H9 (cell line): ENCODE measurements at regions not wholly inside any gene's neighbourhood (a gene's known extent, or its start where the extent isn't known, plus 50 kb on each side); places are given as distances from the start of the nearest gene placed in this dataset.
A peak's percentile ranks its signal among the peaks of the same experiment; 100 is the strongest.

ENCODE experiments used
- DNase-seq: peaks from one replicate; pipeline ENCODE4 v3.0.0-alpha.2; 2017
- H2AFZ ChIP-seq: one replicate; pipeline ENCODE4 v1.6.1; 2013; ENCODE audit warnings: mild to moderate bottlenecking, low read length, control low read depth, moderate library complexity
- H2AK5ac ChIP-seq: 2 replicates; pipeline ENCODE4 v1.6.1; 2013; ENCODE audit warnings: low read length, control low read depth, mixed read lengths; ENCODE audit not compliant: insufficient read length
- H2BK120ac ChIP-seq: one replicate; pipeline ENCODE4 v1.6.1; 2013; ENCODE audit warnings: low read depth, mild to moderate bottlenecking, low read length, control low read depth, inconsistent platforms; ENCODE audit not compliant: poor library complexity, severe bottlenecking
- H2BK12ac ChIP-seq: 2 replicates; pipeline ENCODE4 v1.6.1; 2013; ENCODE audit warnings: low read length, control low read depth, mixed read lengths, low read depth; ENCODE audit not compliant: insufficient read length
- H2BK15ac ChIP-seq: 2 replicates; pipeline ENCODE4 v1.6.1; 2013; ENCODE audit warnings: low read depth, low read length, control low read depth
- H2BK20ac ChIP-seq: one replicate; pipeline ENCODE4 v1.6.1; 2013; ENCODE audit warnings: low read depth, mild to moderate bottlenecking, low read length, control low read depth, inconsistent platforms; ENCODE audit not compliant: poor library complexity, severe bottlenecking
- H2BK5ac ChIP-seq: 2 replicates; pipeline ENCODE4 v1.6.1; 2013; ENCODE audit warnings: low read length, control low read depth, mixed read lengths; ENCODE audit not compliant: insufficient read length
- H3K14ac ChIP-seq: 2 replicates; pipeline ENCODE4 v1.6.1; 2013; ENCODE audit warnings: low read length, control low read depth; ENCODE audit not compliant: insufficient read depth
- H3K18ac ChIP-seq: 2 replicates; pipeline ENCODE4 v1.6.1; 2013; ENCODE audit warnings: low read depth, mild to moderate bottlenecking, mixed read lengths, low read length, control low read depth; ENCODE audit not compliant: insufficient read length
- H3K23ac ChIP-seq: 2 replicates; pipeline ENCODE4 v1.6.1; 2013; ENCODE audit warnings: low read length, control low read depth, mixed read lengths, low read depth; ENCODE audit not compliant: insufficient read length
- H3K23me2 ChIP-seq: 2 replicates; pipeline ENCODE4 v1.6.1; 2013; ENCODE audit warnings: low read depth, mild to moderate bottlenecking, mixed read lengths, low read length, control low read depth; ENCODE audit not compliant: insufficient read length, poor library complexity, severe bottlenecking
- H3K27ac ChIP-seq: 2 replicates; pipeline ENCODE4 v1.5.1; 2013; ENCODE audit warnings: low read length, control low read depth, mixed read lengths, low read depth; ENCODE audit not compliant: insufficient read length
- H3K27me3 ChIP-seq: 2 replicates; pipeline ENCODE4 v1.6.1; 2013; ENCODE audit warnings: low read length, control low read depth, inconsistent platforms; ENCODE audit not compliant: insufficient read depth
- H3K4ac ChIP-seq: 2 replicates; pipeline ENCODE4 v1.6.1; 2013; ENCODE audit warnings: low read depth, mild to moderate bottlenecking, control low read depth, inconsistent platforms, low read length, moderate library complexity
- H3K4me1 ChIP-seq: 2 replicates; pipeline ENCODE4 v1.6.1; 2013; ENCODE audit warnings: low read length, control low read depth, inconsistent platforms; ENCODE audit not compliant: insufficient read depth
- H3K4me2 ChIP-seq: 2 replicates; pipeline ENCODE4 v1.6.1; 2013; ENCODE audit warnings: low read length, control low read depth, mixed read lengths; ENCODE audit not compliant: insufficient read length, insufficient read depth
- H3K56ac ChIP-seq: 2 replicates; pipeline ENCODE4 v1.6.1; 2013; ENCODE audit warnings: low read depth, mild to moderate bottlenecking, mixed read lengths, low read length, control low read depth; ENCODE audit not compliant: insufficient read length
- H3K79me1 ChIP-seq: 2 replicates; pipeline ENCODE4 v1.6.1; 2013; ENCODE audit warnings: low read depth, mild to moderate bottlenecking, moderate library complexity, low read length, control low read depth, inconsistent platforms; ENCODE audit not compliant: insufficient read depth, poor library complexity, severe bottlenecking
- H3K79me2 ChIP-seq: 2 replicates; pipeline ENCODE4 v1.6.1; 2013; ENCODE audit warnings: low read length, control low read depth, inconsistent platforms; ENCODE audit not compliant: insufficient read depth
- H3K9ac ChIP-seq: 2 replicates; pipeline ENCODE4 v1.6.1; 2013; ENCODE audit warnings: low read length, control low read depth, mixed read lengths; ENCODE audit not compliant: insufficient read length; ENCODE audit errors: extremely low read depth
- H3K9me3 ChIP-seq: one replicate; pipeline ENCODE4 v1.6.1; 2013; ENCODE audit warnings: low read depth, low read length, inconsistent platforms; ENCODE audit not compliant: control insufficient read depth
- H3T11ph ChIP-seq: one replicate; pipeline ENCODE4 v1.6.1; 2013; ENCODE audit warnings: mild to moderate bottlenecking, low read length, control low read depth, inconsistent platforms
- H4K20me1 ChIP-seq: one replicate; pipeline ENCODE4 v1.6.1; 2013; ENCODE audit not compliant: control insufficient read depth, insufficient read length, insufficient read depth
- H4K5ac ChIP-seq: 2 replicates; pipeline ENCODE4 v1.6.1; 2013; ENCODE audit warnings: low read depth, mild to moderate bottlenecking, mixed read lengths, low read length, control low read depth; ENCODE audit not compliant: insufficient read length
- H4K8ac ChIP-seq: replicated peaks from 2 replicates; pipeline ENCODE4 v1.6.1; 2013; ENCODE audit warnings: low read length, control low read depth, mixed read lengths, low read depth; ENCODE audit not compliant: insufficient read length
- H4K91ac ChIP-seq: 2 replicates; pipeline ENCODE4 v1.6.1; 2013; ENCODE audit warnings: low read depth, mild to moderate bottlenecking, moderate library complexity, mixed read lengths, low read length, control low read depth; ENCODE audit not compliant: insufficient read length
- H3K27ac Mint-ChIP-seq, 3 experiments: 2 replicates in 2 of 3; 3 replicates in 1 of 3; pipeline ENCODE4 v1.8.0; 2020 to 2021; ENCODE audit warnings: mixed read lengths in 3 of 3, mild to moderate bottlenecking in 1 of 3, moderate library complexity in 1 of 3
- H3K27me3 Mint-ChIP-seq: 2 replicates; pipeline ENCODE4 v1.8.0; 2021; ENCODE audit warnings: low read depth, mild to moderate bottlenecking, moderate library complexity, mixed read lengths
- H3K36me3 Mint-ChIP-seq, 3 experiments: 2 replicates in 2 of 3; 3 replicates in 1 of 3; pipeline ENCODE4 v1.8.0; 2020 to 2021; ENCODE audit warnings: low read depth in 3 of 3, mixed read lengths in 3 of 3; ENCODE audit not compliant: insufficient read depth in 1 of 3
- H3K4me1 Mint-ChIP-seq, 2 experiments: 2 replicates each; pipeline ENCODE4 v1.8.0; 2020; ENCODE audit warnings: mixed read lengths in 2 of 2
- H3K4me3 Mint-ChIP-seq, 2 experiments: 2 replicates in 1 of 2; 3 replicates in 1 of 2; pipeline ENCODE4 v1.8.0; 2020 to 2021; ENCODE audit warnings: mild to moderate bottlenecking in 2 of 2, mixed read lengths in 2 of 2, moderate library complexity in 1 of 2
- H3K9me3 Mint-ChIP-seq, 2 experiments: 2 replicates in 1 of 2; 3 replicates in 1 of 2; pipeline ENCODE4 v1.8.0; 2020; ENCODE audit warnings: mild to moderate bottlenecking in 2 of 2, mixed read lengths in 2 of 2, moderate library complexity in 1 of 2
- WGBS: extraction: QIAGEN DNeasy Blood & Tissue Kit; methylation state at CpG from one replicate; pipeline ENCODE4 v1.1.7; 2013; ENCODE audit warnings: missing lambda C conversion rate, low lambda C conversion rate, mixed read lengths; ENCODE audit not compliant: insufficient read length; ENCODE audit errors: extremely low coverage; 5-methylcytosine and 5-hydroxymethylcytosine counted together
- TF ChIP-seq, protein P1 (sequence below): fragments of 200-600 bp; sonication (generic); conservative IDR thresholded peaks from 3 replicates; pipeline ENCODE4 v1.8.0; 2021; ENCODE audit warnings: antibody characterized with exemption, mild to moderate bottlenecking

DNA sequence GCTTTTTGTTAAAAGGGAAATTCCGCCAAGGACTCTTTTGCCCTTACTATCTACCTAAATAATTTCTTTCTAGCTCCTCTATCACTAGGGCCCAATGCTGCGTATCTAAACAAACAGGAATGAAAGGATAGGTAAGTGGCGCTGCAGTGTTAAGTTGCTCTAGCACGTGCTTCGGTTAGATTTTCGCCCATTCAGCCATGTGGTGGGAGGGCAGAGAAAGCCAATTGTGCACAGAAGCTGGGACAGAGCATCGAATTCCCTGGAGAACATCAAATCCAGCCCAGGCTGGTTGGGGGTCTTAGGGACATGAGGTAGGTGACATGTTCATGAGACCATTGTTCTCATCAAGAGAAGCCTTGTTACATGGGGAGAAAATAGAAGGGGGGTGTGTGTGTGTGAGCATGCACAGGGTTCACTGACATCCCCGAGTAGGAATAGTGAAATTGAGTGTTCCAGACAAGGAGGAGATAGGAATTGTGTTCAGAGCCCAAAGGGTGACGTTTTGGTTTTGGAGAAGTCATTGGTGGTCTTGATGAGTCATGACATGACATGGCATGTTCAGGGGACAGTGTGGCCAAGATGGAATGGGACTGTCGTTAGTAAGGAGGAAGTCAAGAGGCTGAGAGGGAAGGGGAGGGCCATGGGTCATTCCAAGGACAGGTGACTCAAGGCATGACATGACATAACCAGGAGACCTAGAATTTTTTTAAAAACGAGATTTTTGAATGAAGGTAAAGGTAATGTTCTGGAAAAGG lies 107.1 kb downstream of the TLR5 start:
- no peaks in the 10 kb centered on the region for H3K9me3 ChIP-seq
- H3K4me1 Mint-ChIP-seq, result peaks cover 55 to 84% of the 10 kb centered on the region in 2 experiments
- peaks cover 1% of the 10 kb centered on the region; the same call in 1 of the 2 replicates for H3K27me3 Mint-ChIP-seq
- no peaks in the 10 kb centered on the region for H3K27me3 ChIP-seq
- no peak overlapping the region for H4K8ac ChIP-seq
- H3K36me3 Mint-ChIP-seq, result peaks cover 0 to 22% (median 0%) of the 10 kb centered on the region in 3 experiments; a peak in 4 of 7 replicates
- no peaks in the 10 kb centered on the region for H4K20me1 ChIP-seq
- H4K91ac ChIP-seq, result no peak overlapping the region
- no peak overlapping the region for H4K5ac ChIP-seq
- H3K27ac ChIP-seq, result no peak overlapping the region
- no peak for DNase-seq
- H2AFZ ChIP-seq, result no peak overlapping the region
- peaks cover 3% of the 10 kb centered on the region for H3K79me1 ChIP-seq
- H2AK5ac ChIP-seq, result no peak overlapping the region
- no peak overlapping the region for H2BK15ac ChIP-seq
- H3K4me3 Mint-ChIP-seq, result no peak overlapping the region
- no peak overlapping the region for H3K9ac ChIP-seq
- no peak overlapping the region for H2BK120ac ChIP-seq
- H3K4ac ChIP-seq, result no peak overlapping the region
- H3K56ac ChIP-seq, result no peak overlapping the region
- no peak overlapping the region for H2BK5ac ChIP-seq
- TF ChIP-seq, protein P1, sequence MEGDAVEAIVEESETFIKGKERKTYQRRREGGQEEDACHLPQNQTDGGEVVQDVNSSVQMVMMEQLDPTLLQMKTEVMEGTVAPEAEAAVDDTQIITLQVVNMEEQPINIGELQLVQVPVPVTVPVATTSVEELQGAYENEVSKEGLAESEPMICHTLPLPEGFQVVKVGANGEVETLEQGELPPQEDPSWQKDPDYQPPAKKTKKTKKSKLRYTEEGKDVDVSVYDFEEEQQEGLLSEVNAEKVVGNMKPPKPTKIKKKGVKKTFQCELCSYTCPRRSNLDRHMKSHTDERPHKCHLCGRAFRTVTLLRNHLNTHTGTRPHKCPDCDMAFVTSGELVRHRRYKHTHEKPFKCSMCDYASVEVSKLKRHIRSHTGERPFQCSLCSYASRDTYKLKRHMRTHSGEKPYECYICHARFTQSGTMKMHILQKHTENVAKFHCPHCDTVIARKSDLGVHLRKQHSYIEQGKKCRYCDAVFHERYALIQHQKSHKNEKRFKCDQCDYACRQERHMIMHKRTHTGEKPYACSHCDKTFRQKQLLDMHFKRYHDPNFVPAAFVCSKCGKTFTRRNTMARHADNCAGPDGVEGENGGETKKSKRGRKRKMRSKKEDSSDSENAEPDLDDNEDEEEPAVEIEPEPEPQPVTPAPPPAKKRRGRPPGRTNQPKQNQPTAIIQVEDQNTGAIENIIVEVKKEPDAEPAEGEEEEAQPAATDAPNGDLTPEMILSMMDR, result no peak
- H3K18ac ChIP-seq, result no peak overlapping the region
- no peak overlapping the region for H3K4me2 ChIP-seq
- H2BK20ac ChIP-seq, result no peak overlapping the region
- no peak overlapping the region for H3K14ac ChIP-seq
- H3T11ph ChIP-seq, result no peak overlapping the region
- peaks cover 22% of the 10 kb centered on the region for H3K4me1 ChIP-seq
- no peaks in the 10 kb centered on the region for H3K23me2 ChIP-seq
- no CpG with 5 or more reads among the region's 11 CpGs for WGBS
- H2BK12ac ChIP-seq, result no peak overlapping the region
- peaks cover 2% of the 10 kb centered on the region; the same call in 1 of the 2 replicates for H3K79me2 ChIP-seq
- peak overlapping the region in 2 of 3 experiments; percentile 20 to 31; a peak in 4 of 7 replicates for H3K27ac Mint-ChIP-seq
- no peaks in the 10 kb centered on the region for H3K9me3 Mint-ChIP-seq
- H3K23ac ChIP-seq, result no peak overlapping the region
